H9 (cell line): ENCODE measurements at regions not wholly inside any gene's neighbourhood (a gene's known extent, or its start where the extent isn't known, plus 50 kb on each side); places are given as distances from the start of the nearest gene placed in this dataset.
"Not testable (repeated sequence)": the region's sequence is repeated elsewhere in the genome, so short reads cannot be mapped to it uniquely, and the experiment has no call there.

Source experiments
- DNase-seq: peaks from one replicate; pipeline ENCODE4 v3.0.0-alpha.2; 2017
- H2AFZ ChIP-seq: one replicate; pipeline ENCODE4 v1.6.1; 2013; ENCODE audit warnings: mild to moderate bottlenecking, low read length, control low read depth, moderate library complexity
- H2AK5ac ChIP-seq: 2 replicates; pipeline ENCODE4 v1.6.1; 2013; ENCODE audit warnings: low read length, control low read depth, mixed read lengths; ENCODE audit not compliant: insufficient read length
- H2BK120ac ChIP-seq: one replicate; pipeline ENCODE4 v1.6.1; 2013; ENCODE audit warnings: low read depth, mild to moderate bottlenecking, low read length, control low read depth, inconsistent platforms; ENCODE audit not compliant: poor library complexity, severe bottlenecking
- H2BK12ac ChIP-seq: 2 replicates; pipeline ENCODE4 v1.6.1; 2013; ENCODE audit warnings: low read length, control low read depth, mixed read lengths, low read depth; ENCODE audit not compliant: insufficient read length
- H2BK15ac ChIP-seq: 2 replicates; pipeline ENCODE4 v1.6.1; 2013; ENCODE audit warnings: low read depth, low read length, control low read depth
- H2BK20ac ChIP-seq: one replicate; pipeline ENCODE4 v1.6.1; 2013; ENCODE audit warnings: low read depth, mild to moderate bottlenecking, low read length, control low read depth, inconsistent platforms; ENCODE audit not compliant: poor library complexity, severe bottlenecking
- H2BK5ac ChIP-seq: 2 replicates; pipeline ENCODE4 v1.6.1; 2013; ENCODE audit warnings: low read length, control low read depth, mixed read lengths; ENCODE audit not compliant: insufficient read length
- H3K14ac ChIP-seq: 2 replicates; pipeline ENCODE4 v1.6.1; 2013; ENCODE audit warnings: low read length, control low read depth; ENCODE audit not compliant: insufficient read depth
- H3K18ac ChIP-seq: 2 replicates; pipeline ENCODE4 v1.6.1; 2013; ENCODE audit warnings: low read depth, mild to moderate bottlenecking, mixed read lengths, low read length, control low read depth; ENCODE audit not compliant: insufficient read length
- H3K23ac ChIP-seq: 2 replicates; pipeline ENCODE4 v1.6.1; 2013; ENCODE audit warnings: low read length, control low read depth, mixed read lengths, low read depth; ENCODE audit not compliant: insufficient read length
- H3K23me2 ChIP-seq: 2 replicates; pipeline ENCODE4 v1.6.1; 2013; ENCODE audit warnings: low read depth, mild to moderate bottlenecking, mixed read lengths, low read length, control low read depth; ENCODE audit not compliant: insufficient read length, poor library complexity, severe bottlenecking
- H3K27ac ChIP-seq: 2 replicates; pipeline ENCODE4 v1.5.1; 2013; ENCODE audit warnings: low read length, control low read depth, mixed read lengths, low read depth; ENCODE audit not compliant: insufficient read length
- H3K27me3 ChIP-seq: 2 replicates; pipeline ENCODE4 v1.6.1; 2013; ENCODE audit warnings: low read length, control low read depth, inconsistent platforms; ENCODE audit not compliant: insufficient read depth
- H3K4ac ChIP-seq: 2 replicates; pipeline ENCODE4 v1.6.1; 2013; ENCODE audit warnings: low read depth, mild to moderate bottlenecking, control low read depth, inconsistent platforms, low read length, moderate library complexity
- H3K4me1 ChIP-seq: 2 replicates; pipeline ENCODE4 v1.6.1; 2013; ENCODE audit warnings: low read length, control low read depth, inconsistent platforms; ENCODE audit not compliant: insufficient read depth
- H3K4me2 ChIP-seq: 2 replicates; pipeline ENCODE4 v1.6.1; 2013; ENCODE audit warnings: low read length, control low read depth, mixed read lengths; ENCODE audit not compliant: insufficient read length, insufficient read depth
- H3K56ac ChIP-seq: 2 replicates; pipeline ENCODE4 v1.6.1; 2013; ENCODE audit warnings: low read depth, mild to moderate bottlenecking, mixed read lengths, low read length, control low read depth; ENCODE audit not compliant: insufficient read length
- H3K79me1 ChIP-seq: 2 replicates; pipeline ENCODE4 v1.6.1; 2013; ENCODE audit warnings: low read depth, mild to moderate bottlenecking, moderate library complexity, low read length, control low read depth, inconsistent platforms; ENCODE audit not compliant: insufficient read depth, poor library complexity, severe bottlenecking
- H3K79me2 ChIP-seq: 2 replicates; pipeline ENCODE4 v1.6.1; 2013; ENCODE audit warnings: low read length, control low read depth, inconsistent platforms; ENCODE audit not compliant: insufficient read depth
- H3K9ac ChIP-seq: 2 replicates; pipeline ENCODE4 v1.6.1; 2013; ENCODE audit warnings: low read length, control low read depth, mixed read lengths; ENCODE audit not compliant: insufficient read length; ENCODE audit errors: extremely low read depth
- H3K9me3 ChIP-seq: one replicate; pipeline ENCODE4 v1.6.1; 2013; ENCODE audit warnings: low read depth, low read length, inconsistent platforms; ENCODE audit not compliant: control insufficient read depth
- H3T11ph ChIP-seq: one replicate; pipeline ENCODE4 v1.6.1; 2013; ENCODE audit warnings: mild to moderate bottlenecking, low read length, control low read depth, inconsistent platforms
- H4K20me1 ChIP-seq: one replicate; pipeline ENCODE4 v1.6.1; 2013; ENCODE audit not compliant: control insufficient read depth, insufficient read length, insufficient read depth
- H4K5ac ChIP-seq: 2 replicates; pipeline ENCODE4 v1.6.1; 2013; ENCODE audit warnings: low read depth, mild to moderate bottlenecking, mixed read lengths, low read length, control low read depth; ENCODE audit not compliant: insufficient read length
- H4K8ac ChIP-seq: replicated peaks from 2 replicates; pipeline ENCODE4 v1.6.1; 2013; ENCODE audit warnings: low read length, control low read depth, mixed read lengths, low read depth; ENCODE audit not compliant: insufficient read length
- H4K91ac ChIP-seq: 2 replicates; pipeline ENCODE4 v1.6.1; 2013; ENCODE audit warnings: low read depth, mild to moderate bottlenecking, moderate library complexity, mixed read lengths, low read length, control low read depth; ENCODE audit not compliant: insufficient read length
- H3K27ac Mint-ChIP-seq, 3 experiments: 2 replicates in 2 of 3; 3 replicates in 1 of 3; pipeline ENCODE4 v1.8.0; 2020 to 2021; ENCODE audit warnings: mixed read lengths in 3 of 3, mild to moderate bottlenecking in 1 of 3, moderate library complexity in 1 of 3
- H3K27me3 Mint-ChIP-seq: 2 replicates; pipeline ENCODE4 v1.8.0; 2021; ENCODE audit warnings: low read depth, mild to moderate bottlenecking, moderate library complexity, mixed read lengths
- H3K36me3 Mint-ChIP-seq, 3 experiments: 2 replicates in 2 of 3; 3 replicates in 1 of 3; pipeline ENCODE4 v1.8.0; 2020 to 2021; ENCODE audit warnings: low read depth in 3 of 3, mixed read lengths in 3 of 3; ENCODE audit not compliant: insufficient read depth in 1 of 3
- H3K4me1 Mint-ChIP-seq, 2 experiments: 2 replicates each; pipeline ENCODE4 v1.8.0; 2020; ENCODE audit warnings: mixed read lengths in 2 of 2
- H3K4me3 Mint-ChIP-seq, 2 experiments: 2 replicates in 1 of 2; 3 replicates in 1 of 2; pipeline ENCODE4 v1.8.0; 2020 to 2021; ENCODE audit warnings: mild to moderate bottlenecking in 2 of 2, mixed read lengths in 2 of 2, moderate library complexity in 1 of 2
- H3K9me3 Mint-ChIP-seq, 2 experiments: 2 replicates in 1 of 2; 3 replicates in 1 of 2; pipeline ENCODE4 v1.8.0; 2020; ENCODE audit warnings: mild to moderate bottlenecking in 2 of 2, mixed read lengths in 2 of 2, moderate library complexity in 1 of 2
- CTCF ChIP-seq: fragments of 200-600 bp; sonication (generic); conservative IDR thresholded peaks from 3 replicates; pipeline ENCODE4 v1.8.0; 2021; ENCODE audit warnings: antibody characterized with exemption, mild to moderate bottlenecking
- WGBS: extraction: QIAGEN DNeasy Blood & Tissue Kit; methylation state at CpG from one replicate; pipeline ENCODE4 v1.1.7; 2013; ENCODE audit warnings: missing lambda C conversion rate, low lambda C conversion rate, mixed read lengths; ENCODE audit not compliant: insufficient read length; ENCODE audit errors: extremely low coverage; 5-methylcytosine and 5-hydroxymethylcytosine counted together

- H3T11ph ChIP-seq, result no peak overlapping the region
- H4K8ac ChIP-seq, result no peak overlapping the region
- H3K9me3 ChIP-seq, result no peaks in the 10 kb centered on the region
- no peaks in the 10 kb centered on the region for H3K79me1 ChIP-seq
- Mint-ChIP-seq H3K27ac (peak overlapping the region in 1 of 3 experiments; percentile 7; a peak in 1 of 7 replicates), H3K27me3 (no peaks in the 10 kb centered on the region), H3K4me3 (no peak overlapping the region), H3K4me1 (peaks cover 8 to 12% of the 10 kb centered on the region in 2 experiments; a peak in 3 of 4 replicates), H3K36me3 (no peaks in the 10 kb centered on the region), H3K9me3 (no peaks in the 10 kb centered on the region)
- no peak for TF ChIP-seq CTCF
- H3K27me3 ChIP-seq, result no peaks in the 10 kb centered on the region
- no peak overlapping the region for H3K56ac ChIP-seq
- no peak overlapping the region for H4K91ac ChIP-seq
- no peaks in the 10 kb centered on the region for H3K23me2 ChIP-seq
- H3K9ac ChIP-seq, result no peak overlapping the region
- H4K20me1 ChIP-seq, result no peaks in the 10 kb centered on the region
- H2AFZ ChIP-seq, result no peak overlapping the region
- WGBS, result no CpG with 5 or more reads among the region's 3 CpGs
- no peak overlapping the region for H3K23ac ChIP-seq
- H3K79me2 ChIP-seq, result no peaks in the 10 kb centered on the region
- no peak overlapping the region for H4K5ac ChIP-seq
- H3K27ac ChIP-seq, result no peak overlapping the region
- H2BK5ac ChIP-seq, result no peak overlapping the region
- H2BK15ac ChIP-seq, result no peak overlapping the region
- H3K14ac ChIP-seq, result no peak overlapping the region
- no peak overlapping the region for H2AK5ac ChIP-seq
- H3K4ac ChIP-seq, result no peak overlapping the region
- no peak overlapping the region for H3K4me2 ChIP-seq
- H3K18ac ChIP-seq, result no peak overlapping the region
- no peak overlapping the region for H2BK20ac ChIP-seq
- no peaks in the 10 kb centered on the region for H3K4me1 ChIP-seq
- no peak overlapping the region for H2BK120ac ChIP-seq
- H2BK12ac ChIP-seq, result no peak overlapping the region
- DNase-seq, result no peak
Measured at GRCh38 chr9:625613-626012, 215.9 kb upstream of the DMRT1 start.

DNA sequence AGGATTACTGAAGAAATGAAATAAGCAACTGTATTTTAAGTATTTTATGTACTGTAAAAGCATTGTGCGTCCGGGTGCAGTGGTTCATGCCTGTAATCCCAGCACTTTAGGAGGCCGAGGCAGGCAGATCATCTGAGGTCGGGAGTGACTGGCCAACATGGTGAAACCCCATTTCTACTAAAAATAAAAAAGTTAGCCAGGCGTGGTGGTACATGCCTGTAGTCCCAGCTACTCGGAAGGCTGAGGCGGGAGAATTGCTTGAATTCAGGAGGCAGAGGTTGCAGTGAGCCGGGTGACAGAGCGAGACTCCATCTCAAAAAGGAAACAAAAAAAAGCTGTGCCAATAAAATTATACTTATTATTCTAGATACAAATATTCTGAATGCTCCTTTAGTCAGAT is 215.4 kb upstream of the DMRT1 start:
- no CpG with 5 or more reads among the region's 9 CpGs for WGBS
- H4K5ac ChIP-seq, H2BK15ac ChIP-seq, H3K4me3 Mint-ChIP-seq, H3K23ac ChIP-seq, H3K9me3 Mint-ChIP-seq, H4K91ac ChIP-seq, H2BK120ac ChIP-seq, H3K79me1 ChIP-seq, H3K27me3 Mint-ChIP-seq, H3K56ac ChIP-seq, H2BK12ac ChIP-seq, H2AK5ac ChIP-seq, H4K8ac ChIP-seq, H2BK5ac ChIP-seq, H3K9ac ChIP-seq, H3K27ac ChIP-seq, H3K27ac Mint-ChIP-seq, H2AFZ ChIP-seq, H3K14ac ChIP-seq, H3K18ac ChIP-seq, DNase-seq, H3T11ph ChIP-seq, H3K4me2 ChIP-seq, H4K20me1 ChIP-seq, H3K4ac ChIP-seq, H3K4me1 ChIP-seq, H3K9me3 ChIP-seq, H3K27me3 ChIP-seq, H3K36me3 Mint-ChIP-seq, H2BK20ac ChIP-seq, H3K23me2 ChIP-seq, H3K79me2 ChIP-seq: not testable (repeated sequence)
- peaks cover 8 to 12% of the 10 kb centered on the region in 2 experiments; a peak in 3 of 4 replicates for H3K4me1 Mint-ChIP-seq
